NCI-H1105 treated with DMSO at 0.1 percent for 48 hours (cell line): ENCODE measurements at regions not wholly inside any gene's neighbourhood (a gene's known extent, or its start where the extent isn't known, plus 50 kb on each side); places are given as distances from the start of the nearest gene placed in this dataset.

Experiments used
- DNase-seq: peaks from one replicate; lab custom pipeline; 2025; lab: John Stamatoyannopoulos, UW

DNA sequence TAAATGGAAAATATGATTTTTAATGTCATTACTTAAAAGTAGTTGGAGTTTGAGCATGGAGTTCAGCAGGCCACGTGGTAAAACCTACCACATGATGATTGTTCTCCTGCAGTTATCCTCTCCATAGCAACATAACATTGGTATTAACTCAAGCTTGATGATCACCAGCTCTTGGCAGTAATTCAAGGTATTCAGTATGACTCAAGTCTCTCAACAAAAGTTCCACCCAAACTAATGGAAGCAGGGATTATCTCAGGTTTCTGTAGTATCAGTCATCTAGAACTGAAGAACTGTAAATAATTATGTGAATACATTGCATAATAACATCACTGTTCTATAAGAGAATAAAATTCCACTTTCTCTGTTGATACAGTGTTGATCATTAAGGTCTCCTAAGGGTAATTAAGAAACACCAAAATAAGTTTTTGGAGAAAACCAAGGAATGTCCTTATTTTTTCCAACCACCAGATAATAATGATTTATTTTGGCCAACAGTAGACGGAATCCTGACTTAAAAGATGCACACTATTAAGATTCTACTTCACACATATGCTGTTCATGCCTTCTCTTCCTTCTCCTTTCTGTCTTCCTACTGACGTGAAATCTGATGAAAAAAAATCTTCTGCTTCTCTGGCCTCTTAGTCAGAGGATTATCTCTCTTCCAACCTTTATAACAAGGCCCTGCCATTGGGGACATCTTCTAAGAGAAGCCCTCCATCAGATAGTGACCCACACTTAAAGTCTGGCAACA lies 1092.3 kb downstream of the EFNB2 start:
- peak; percentile 16 for DNase-seq

DNA sequence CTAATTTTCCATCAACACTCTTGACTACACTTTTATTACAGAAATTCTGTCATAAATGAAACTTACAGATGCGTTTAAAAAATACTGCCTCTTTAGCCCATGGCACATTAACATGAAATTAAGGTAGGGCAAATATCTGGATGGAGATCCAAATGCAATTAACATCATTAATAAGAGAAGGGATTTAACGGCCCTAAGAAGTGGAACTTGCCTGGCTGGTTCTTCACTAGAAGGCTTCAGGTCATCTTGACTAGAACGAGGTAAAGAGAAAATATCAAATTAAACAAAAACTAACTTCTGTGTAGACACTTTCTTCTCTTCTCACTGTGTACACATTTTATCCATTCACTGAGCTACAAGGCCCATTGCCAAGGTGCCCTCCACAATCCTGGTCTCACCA lies 1093.4 kb downstream of the EFNB2 start:
- DNase-seq, result no peak

- no peak for DNase-seq
Observed at GRCh38 chr13:105441051-105441750, 1094.3 kb downstream of the EFNB2 start.

DNA sequence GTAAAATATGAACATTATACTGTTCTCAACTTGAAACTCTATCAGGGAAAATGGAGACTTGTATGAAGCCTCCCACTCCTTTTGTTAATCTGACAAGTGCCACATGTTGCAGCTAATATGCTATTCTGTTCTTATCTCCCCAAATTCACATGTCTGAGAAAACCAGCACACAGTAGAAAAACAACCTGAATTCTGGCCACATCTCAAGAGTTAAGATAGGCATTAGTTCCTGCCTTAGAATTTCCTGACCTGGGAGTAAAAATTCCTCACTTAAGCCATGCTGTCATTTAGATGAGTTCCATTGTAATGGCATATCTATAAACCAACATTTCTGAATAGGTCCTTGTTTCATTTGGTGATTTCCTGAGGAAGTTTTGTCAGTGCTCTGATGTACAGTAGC lies 1098.5 kb downstream of the EFNB2 start:
- no peak for DNase-seq

DNA sequence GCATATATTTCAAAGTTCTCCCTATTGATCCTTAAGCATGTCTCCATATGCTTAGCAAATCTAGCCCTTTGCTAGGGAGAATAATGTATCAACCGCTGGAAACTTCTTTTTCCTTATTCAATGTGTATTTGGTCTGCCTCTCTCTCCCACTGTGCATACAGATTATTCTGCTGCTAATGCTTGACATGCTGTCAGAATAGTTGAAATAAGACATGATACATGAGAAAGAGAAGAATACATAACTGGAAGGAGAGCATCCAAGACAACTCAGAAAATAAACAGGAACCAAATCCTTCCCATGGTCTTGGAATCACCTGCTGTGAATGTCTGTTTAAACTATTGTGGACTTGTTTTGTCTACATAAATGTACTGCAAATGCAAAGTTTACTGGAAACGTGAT lies 1103.0 kb downstream of the EFNB2 start:
- DNase-seq, result no peak

GRCh38 chr13:105428811-105429210 lies 1106.7 kb downstream of the EFNB2 start:
- no peak for DNase-seq

GRCh38 chr13:105426441-105426840 lies 1109.0 kb downstream of the EFNB2 start:
- DNase-seq, result peak; percentile 63

DNA sequence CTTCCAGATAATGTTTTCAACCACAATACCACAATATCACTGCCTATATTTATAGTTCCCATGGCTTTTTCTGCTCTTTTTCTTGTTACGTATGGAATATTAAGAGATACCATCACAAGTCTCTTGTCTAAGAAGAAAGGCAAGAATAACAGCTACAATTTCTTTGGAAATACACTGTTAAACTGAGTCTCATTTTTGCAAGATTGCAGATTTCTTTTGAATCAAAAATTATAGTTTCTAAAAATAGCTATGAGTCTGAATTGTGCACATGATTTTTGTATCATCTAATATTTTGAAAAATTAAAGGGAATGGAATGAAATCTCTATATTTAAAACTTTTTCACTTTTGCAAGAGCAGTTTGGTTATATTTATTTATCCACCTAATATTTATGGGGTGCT lies 1120.8 kb downstream of the EFNB2 start:
- no peak for DNase-seq

DNA sequence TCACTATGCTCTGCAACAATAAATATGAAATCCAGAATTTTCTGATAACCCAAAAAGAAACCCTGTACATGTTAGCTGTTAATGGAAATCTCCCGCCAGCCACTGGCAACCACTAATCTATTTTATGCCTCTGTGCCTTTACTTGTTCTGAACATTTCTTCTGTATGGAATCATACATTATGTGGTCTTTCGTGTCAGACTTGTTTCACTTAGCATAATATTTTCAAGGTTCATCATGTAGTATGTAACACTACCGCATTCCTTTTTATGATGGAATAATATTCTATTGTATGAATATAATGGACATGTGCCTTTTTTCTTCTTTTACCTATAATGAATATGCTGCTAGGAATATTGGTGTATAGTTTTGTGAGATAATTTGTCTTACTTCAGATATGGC lies 1123.3 kb downstream of the EFNB2 start:
- no peak for DNase-seq

- peak; percentile 20 for DNase-seq
Observed at GRCh38 chr13:105410602-105411001, 1124.9 kb downstream of the EFNB2 start.

- no peak for DNase-seq
Observed at GRCh38 chr13:105406551-105406950, 1128.9 kb downstream of the EFNB2 start.

- no peak for DNase-seq
Observed at GRCh38 chr13:105403086-105403485, 1132.4 kb downstream of the EFNB2 start.

DNA sequence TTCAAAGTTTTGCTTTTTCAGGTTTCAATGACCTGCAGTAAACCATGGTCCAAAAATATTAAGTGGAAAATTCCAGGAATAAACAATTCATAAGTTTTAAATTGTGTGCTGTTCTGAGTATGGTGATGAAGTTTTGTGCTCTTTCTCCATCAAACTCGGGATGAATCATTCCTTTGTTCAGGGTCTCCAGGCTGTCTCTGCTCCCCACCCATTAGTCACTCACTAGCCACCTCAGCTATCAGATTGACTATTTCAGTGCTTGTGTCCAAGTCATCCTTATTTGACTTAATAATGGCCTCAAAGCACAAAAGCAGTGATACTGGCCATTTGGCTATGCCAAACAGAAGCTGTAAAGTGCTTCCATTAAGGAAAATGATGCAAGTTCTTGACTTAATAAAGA lies 1140.4 kb downstream of the EFNB2 start:
- no peak for DNase-seq

- no peak for DNase-seq
Observed at GRCh38 chr13:105389373-105389772, 1146.1 kb downstream of the EFNB2 start.

DNA sequence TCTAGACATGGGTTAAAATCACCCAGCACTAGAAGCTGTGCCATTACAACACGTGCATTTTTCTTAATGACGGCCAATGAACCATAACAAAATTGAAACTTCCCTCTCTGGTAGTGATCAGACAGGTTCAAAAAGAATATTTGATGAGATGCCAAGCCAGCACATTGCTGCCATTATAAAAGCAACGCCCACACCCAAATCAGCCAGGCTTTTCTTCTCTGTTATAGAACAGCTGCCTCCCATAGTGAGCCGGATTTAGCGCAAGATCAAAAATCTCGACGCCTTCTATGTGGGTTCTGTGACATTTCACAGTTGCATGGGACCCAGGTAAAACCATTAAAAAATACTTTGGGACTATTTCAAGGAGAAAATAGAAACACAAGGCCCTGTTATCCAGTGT lies 1158.0 kb downstream of the EFNB2 start:
- DNase-seq, result no peak

DNA sequence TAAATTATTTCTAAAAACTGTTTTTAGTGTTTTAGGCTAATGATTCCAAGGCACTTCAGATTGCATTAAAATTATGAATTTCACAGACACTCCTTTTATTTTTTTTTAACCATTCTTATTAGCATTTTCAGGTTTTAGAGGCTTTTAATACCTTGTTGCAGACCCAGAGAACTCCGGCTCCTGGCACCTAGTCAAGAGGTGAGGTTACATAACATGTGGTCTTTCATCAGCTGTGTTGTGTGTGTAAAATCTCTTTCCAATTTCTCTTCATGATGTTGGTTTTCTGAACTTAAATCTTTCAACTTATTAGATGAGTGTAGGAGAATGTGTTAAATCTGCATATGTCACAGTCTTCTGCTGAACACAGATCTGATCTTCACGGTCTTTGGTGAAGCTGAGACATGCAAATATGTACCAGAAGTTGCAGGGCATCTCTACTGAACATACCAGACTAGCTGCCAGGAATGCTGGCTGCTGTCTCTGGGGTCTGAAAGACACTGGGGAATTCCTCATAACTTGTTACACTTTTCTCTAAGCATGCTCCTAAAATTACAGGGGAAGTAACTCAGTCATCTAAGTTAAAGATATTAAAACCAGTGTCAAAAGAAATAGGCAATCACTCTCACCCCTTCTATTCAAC lies 1165.3 kb downstream of the EFNB2 start:
- DNase-seq, result no peak

GRCh38 chr13:105368781-105369180 lies 1166.7 kb downstream of the EFNB2 start:
- DNase-seq, result no peak

- no peak for DNase-seq
Observed at GRCh38 chr13:105365831-105366230, 1169.6 kb downstream of the EFNB2 start.

GRCh38 chr13:105365021-105365550 lies 1170.4 kb downstream of the EFNB2 start:
- DNase-seq, result no peak

- DNase-seq, result no peak
Observed at GRCh38 chr13:105364191-105364590, 1171.3 kb downstream of the EFNB2 start.

GRCh38 chr13:105363261-105364190 lies 1171.9 kb downstream of the EFNB2 start:
- peak; percentile 98 for DNase-seq

DNA sequence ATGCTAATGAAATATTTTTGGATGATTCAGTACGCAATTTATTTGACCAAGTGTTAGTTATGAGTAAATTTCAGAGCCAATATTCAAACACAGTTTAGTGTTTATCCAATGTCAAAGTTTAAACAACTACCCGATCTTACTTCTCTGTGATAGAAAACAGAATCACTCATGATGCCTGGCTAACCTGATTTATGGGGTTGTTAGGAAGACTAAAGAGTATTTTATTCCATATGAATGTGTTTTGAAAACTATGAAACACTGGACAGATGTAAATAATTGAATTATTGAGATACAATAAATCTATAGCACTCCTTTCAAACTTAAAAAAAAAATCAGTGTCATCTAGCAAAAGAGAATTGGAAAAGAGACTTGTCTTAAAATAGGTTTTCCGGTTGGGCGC lies 1181.8 kb downstream of the EFNB2 start:
- no peak for DNase-seq
